ENCODE measurements at regions not wholly inside any gene's neighbourhood (a gene's known extent, or its start where the extent isn't known, plus 50 kb on each side); places are given as distances from the start of the nearest gene placed in this dataset.

GRCh38 chrX:124984140-124984813 lies 335.4 kb upstream of the TEX13C start:
- H3K4me1 Mint-ChIP-seq, result no peaks in the 10 kb centered on the region
- H3K27me3 Mint-ChIP-seq (ENCODE audit: low read depth), result no peaks in the 10 kb centered on the region
- H3K9me3 Mint-ChIP-seq, result no peaks in the 10 kb centered on the region
- no peaks in the 10 kb centered on the region for H3K36me3 Mint-ChIP-seq (ENCODE audit: low read depth)
- no peak overlapping the region for H3K27ac Mint-ChIP-seq
- no peak overlapping the region for H3K4me3 Mint-ChIP-seq
- TF ChIP-seq CTCF (IDR thresholded peaks at IDR 0.05; ENCODE audit: unreplicated experiment in 3 of 3), result no peak

GRCh38 chrX:124986284-124986683 lies 333.4 kb upstream of the TEX13C start:
- H3K27ac Mint-ChIP-seq, result no peak overlapping the region
- no peaks in the 10 kb centered on the region for H3K4me1 Mint-ChIP-seq
- no peaks in the 10 kb centered on the region for H3K27me3 Mint-ChIP-seq (ENCODE audit: low read depth)
- no peaks in the 10 kb centered on the region for H3K9me3 Mint-ChIP-seq
- no peak for TF ChIP-seq CTCF (IDR thresholded peaks at IDR 0.05; ENCODE audit: unreplicated experiment in 3 of 3)
- no peaks in the 10 kb centered on the region for H3K36me3 Mint-ChIP-seq (ENCODE audit: low read depth)
- H3K4me3 Mint-ChIP-seq, result no peak overlapping the region

GRCh38 chrX:124993735-124994134 lies 325.9 kb upstream of the TEX13C start:
- H3K4me3 Mint-ChIP-seq, result no peak overlapping the region
- no peaks in the 10 kb centered on the region for H3K27me3 Mint-ChIP-seq (ENCODE audit: low read depth)
- no peak for TF ChIP-seq CTCF (IDR thresholded peaks at IDR 0.05; ENCODE audit: unreplicated experiment in 3 of 3)
- H3K27ac Mint-ChIP-seq, result no peak overlapping the region
- H3K36me3 Mint-ChIP-seq (ENCODE audit: low read depth), result no peaks in the 10 kb centered on the region
- H3K9me3 Mint-ChIP-seq, result no peaks in the 10 kb centered on the region
- H3K4me1 Mint-ChIP-seq, result peaks cover 22% of the 10 kb centered on the region

- H3K9me3 Mint-ChIP-seq, result no peaks in the 10 kb centered on the region
- TF ChIP-seq CTCF (IDR thresholded peaks at IDR 0.05; ENCODE audit: unreplicated experiment in 3 of 3), result no peak
- no peaks in the 10 kb centered on the region for H3K27me3 Mint-ChIP-seq (ENCODE audit: low read depth)
- no peaks in the 10 kb centered on the region for H3K36me3 Mint-ChIP-seq (ENCODE audit: low read depth)
- H3K4me3 Mint-ChIP-seq, result no peak overlapping the region
- peaks cover 25% of the 10 kb centered on the region for H3K4me1 Mint-ChIP-seq
- H3K27ac Mint-ChIP-seq, result no peak overlapping the region
Measured at GRCh38 chrX:124994404-124994803, 325.3 kb upstream of the TEX13C start.

GRCh38 chrX:125003746-125004446 lies 315.8 kb upstream of the TEX13C start:
- H3K9me3 Mint-ChIP-seq, result peaks cover 21% of the 10 kb centered on the region
- no peak overlapping the region for H3K27ac Mint-ChIP-seq
- H3K4me1 Mint-ChIP-seq, result peaks cover 27% of the 10 kb centered on the region
- no peak overlapping the region for H3K4me3 Mint-ChIP-seq
- H3K36me3 Mint-ChIP-seq (ENCODE audit: low read depth), result no peaks in the 10 kb centered on the region
- no peak for TF ChIP-seq CTCF (IDR thresholded peaks at IDR 0.05; ENCODE audit: unreplicated experiment in 3 of 3)
- no peaks in the 10 kb centered on the region for H3K27me3 Mint-ChIP-seq (ENCODE audit: low read depth)

- H3K4me3 Mint-ChIP-seq, result no peak overlapping the region
- peaks cover 5% of the 10 kb centered on the region for H3K27me3 Mint-ChIP-seq (ENCODE audit: low read depth)
- no peak overlapping the region for H3K27ac Mint-ChIP-seq
- H3K4me1 Mint-ChIP-seq, result peaks cover 19% of the 10 kb centered on the region
- H3K9me3 Mint-ChIP-seq, result peaks cover 21% of the 10 kb centered on the region
- no peak for TF ChIP-seq CTCF (IDR thresholded peaks at IDR 0.05; ENCODE audit: unreplicated experiment in 3 of 3)
- no peaks in the 10 kb centered on the region for H3K36me3 Mint-ChIP-seq (ENCODE audit: low read depth)
Measured at GRCh38 chrX:125004799-125005198, 314.9 kb upstream of the TEX13C start.

Measured in nephron (organoid).